Hypothalamus (tissue), 51 donors: ENCODE measurements at regions not wholly inside any gene's neighbourhood (a gene's known extent, or its start where the extent isn't known, plus 50 kb on each side); places are given as distances from the start of the nearest gene placed in this dataset.
A peak's percentile ranks its signal among the peaks of the same experiment; 100 is the strongest.

ENCODE experiments used
- DNase-seq, 51 donors: peaks; one replicate each; lab custom pipeline; 2025; lab: John Stamatoyannopoulos, UW

- DNase-seq = no peak
Measured at GRCh38 chr16:61596655-61597054, 439.6 kb downstream of the CDH8 start.

- DNase-seq = no peak
Measured at GRCh38 chr16:61595605-61596004, 440.6 kb downstream of the CDH8 start.

GRCh38 chr16:61590577-61590976, 445.7 kb downstream of the CDH8 start:
- DNase-seq = no peak

DNA sequence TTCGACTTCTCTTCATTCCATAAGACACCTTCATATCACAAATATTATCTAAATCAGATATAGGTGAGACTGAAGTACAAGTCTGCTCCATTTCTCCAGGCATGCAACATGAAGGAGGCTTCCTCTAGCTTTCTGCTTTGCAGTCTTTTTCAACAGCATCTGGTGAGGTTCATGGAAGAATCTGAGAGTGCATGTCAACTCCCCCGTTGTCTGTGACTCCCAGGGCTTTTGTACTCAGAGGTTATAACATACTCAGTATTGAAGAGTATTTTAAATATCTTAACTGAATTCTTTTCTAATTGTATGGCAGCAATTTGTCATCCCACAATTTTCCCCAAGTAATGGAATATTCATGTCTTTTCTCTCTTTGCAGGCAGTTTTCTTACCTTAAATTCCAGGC, 448.7 kb downstream of the CDH8 start:
- no peak for DNase-seq

DNA sequence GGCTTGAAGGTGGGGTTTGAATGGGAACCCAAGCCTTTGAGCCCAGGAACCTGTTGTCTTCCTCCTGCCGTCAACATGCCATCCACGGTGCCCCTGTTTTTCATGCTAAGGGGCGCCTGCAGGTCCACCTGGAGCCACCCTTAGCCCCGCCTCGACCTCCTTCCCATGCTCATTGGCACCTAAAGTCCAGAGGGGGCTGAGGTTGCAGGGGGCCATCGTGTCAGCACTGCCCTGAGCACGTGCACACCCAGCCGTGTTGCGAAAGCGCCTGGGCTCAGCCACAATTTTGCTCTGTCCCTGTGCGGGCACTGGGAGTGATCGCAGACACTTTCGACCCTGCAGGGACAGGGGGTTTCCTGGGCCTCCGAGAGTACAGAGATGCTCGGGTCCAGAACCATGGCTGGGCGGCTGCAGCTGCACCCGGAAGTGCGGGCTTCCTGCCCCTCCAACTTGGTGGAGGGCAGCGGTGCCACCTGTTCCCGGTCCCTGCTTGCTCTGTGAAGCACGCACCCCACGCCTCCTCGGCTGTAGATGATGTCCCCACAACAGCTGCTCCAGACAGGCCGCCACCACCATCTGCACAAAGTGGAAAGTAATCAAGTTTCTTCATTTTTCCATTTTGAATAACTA, 454.7 kb downstream of the CDH8 start:
- no peak for DNase-seq

DNA sequence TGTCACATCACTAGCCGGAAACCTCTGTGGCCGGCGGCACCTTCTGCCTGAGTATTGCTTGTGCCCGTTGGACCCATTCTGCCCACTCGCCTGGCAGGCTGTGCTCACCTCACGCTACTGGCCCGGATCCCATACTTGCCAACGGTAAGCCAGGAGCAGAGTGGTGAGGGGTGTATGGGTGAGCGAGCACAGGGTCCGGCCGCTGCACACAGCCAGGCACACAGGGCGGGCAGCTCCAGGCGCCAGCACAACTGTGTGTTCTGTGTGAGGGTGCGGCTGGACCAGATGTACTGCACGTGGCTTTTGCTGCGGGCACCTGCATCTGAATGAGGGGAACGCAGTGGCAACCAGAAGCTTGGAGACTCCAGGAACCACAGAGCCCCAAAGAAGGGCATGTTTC, 455.7 kb downstream of the CDH8 start:
- DNase-seq = no peak

- DNase-seq = peak in 4 of 51 donors; percentile 3 to 17 (median 4)
Measured at GRCh38 chr16:61579195-61579594, 457.0 kb downstream of the CDH8 start.

DNA sequence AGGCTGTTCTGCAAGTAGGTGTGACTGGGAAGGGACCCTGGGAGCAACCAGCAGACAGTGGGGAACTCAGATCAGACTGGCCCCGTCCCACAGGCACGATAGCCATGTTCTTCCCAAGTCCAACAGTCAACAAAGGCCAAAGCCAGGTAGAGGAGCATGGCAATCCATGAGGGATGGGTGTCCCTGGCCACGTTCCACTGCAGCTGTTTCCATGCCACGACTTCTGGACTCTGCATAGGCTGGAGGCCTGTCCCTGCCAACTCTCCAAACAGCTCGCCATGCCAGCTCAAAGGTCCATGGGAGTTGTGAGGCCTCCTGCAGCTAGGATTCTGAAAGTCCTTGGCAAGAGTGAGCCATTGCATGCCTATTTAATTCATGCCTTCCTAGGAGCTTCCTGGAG, 459.8 kb downstream of the CDH8 start:
- no peak for DNase-seq

DNA sequence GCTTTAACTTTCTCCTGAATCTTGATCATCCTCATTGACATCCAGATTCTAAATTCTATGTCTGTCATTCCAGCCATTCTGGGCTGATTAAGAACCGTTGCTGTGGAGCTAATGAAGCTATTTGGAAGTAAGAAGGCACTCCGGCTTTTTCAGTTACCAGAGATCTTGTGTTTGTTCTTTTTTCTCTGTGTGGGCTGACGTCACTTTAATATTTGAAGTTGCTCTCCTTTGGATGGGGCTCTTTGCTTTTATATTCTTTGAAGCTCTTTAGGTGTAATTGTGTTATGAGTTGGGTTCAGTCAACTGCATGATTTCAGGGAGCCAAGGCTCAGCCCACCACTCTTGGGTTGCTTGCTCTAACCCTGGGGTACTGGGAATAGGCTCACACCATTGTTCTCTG, 460.6 kb downstream of the CDH8 start:
- DNase-seq = no peak

- no peak for DNase-seq
Measured at GRCh38 chr16:61569028-61569427, 467.2 kb downstream of the CDH8 start.

GRCh38 chr16:61564716-61565115, 471.5 kb downstream of the CDH8 start:
- no peak for DNase-seq

DNA sequence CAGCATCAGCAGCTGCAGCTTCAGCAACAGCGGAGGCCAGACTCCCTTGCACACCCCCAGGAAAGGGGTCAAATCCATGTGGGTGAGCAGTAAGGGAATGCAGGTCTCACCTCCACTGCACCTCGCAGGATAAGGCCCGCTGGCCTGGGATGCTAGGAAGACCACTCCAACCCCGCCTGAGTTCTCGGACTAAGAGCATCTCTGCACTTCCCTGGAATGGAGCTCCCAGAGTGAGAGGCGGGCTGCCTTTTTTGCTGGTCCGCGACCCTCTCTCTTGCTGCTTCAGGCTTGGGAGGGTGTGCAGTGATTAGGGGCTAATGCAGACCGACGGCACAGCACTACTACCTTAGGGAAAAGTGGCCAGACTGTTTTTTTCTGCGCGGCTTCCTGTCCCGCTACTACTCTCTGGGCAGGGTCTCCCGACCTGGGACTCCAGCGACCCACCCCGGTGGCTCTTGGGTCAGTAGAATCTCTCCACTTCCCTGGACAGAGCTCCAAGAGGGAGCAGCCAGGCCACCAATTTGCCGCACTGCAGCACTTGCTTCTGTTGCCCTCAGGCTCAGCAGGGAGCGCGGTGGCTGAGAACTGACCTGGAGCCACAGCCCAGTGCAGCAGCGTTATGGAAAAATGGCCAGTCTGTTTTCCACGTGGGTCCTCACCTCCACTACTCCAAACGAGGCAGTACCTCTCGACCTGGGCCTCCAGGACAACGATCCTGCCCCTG, 480.4 kb downstream of the CDH8 start:
- DNase-seq = no peak

DNA sequence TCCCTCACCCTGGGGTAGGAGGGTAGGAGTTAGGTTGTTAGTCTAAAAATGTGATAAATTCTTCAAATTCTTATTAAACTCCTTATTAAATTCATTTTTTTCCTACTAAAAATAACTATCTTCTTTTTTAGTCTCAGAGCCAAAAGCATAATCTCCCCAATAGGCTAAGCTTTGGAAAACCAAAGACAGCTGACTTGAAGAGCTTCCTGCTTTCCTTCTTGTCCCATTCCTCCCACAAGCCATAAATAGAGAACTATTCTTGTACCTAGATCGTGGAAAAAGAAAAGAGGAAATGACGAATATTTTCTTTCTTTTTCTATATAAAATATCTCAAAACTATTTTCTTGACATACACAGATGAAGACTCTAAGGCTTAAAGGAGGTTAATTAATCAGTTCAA, 486.9 kb downstream of the CDH8 start:
- DNase-seq = no peak

DNA sequence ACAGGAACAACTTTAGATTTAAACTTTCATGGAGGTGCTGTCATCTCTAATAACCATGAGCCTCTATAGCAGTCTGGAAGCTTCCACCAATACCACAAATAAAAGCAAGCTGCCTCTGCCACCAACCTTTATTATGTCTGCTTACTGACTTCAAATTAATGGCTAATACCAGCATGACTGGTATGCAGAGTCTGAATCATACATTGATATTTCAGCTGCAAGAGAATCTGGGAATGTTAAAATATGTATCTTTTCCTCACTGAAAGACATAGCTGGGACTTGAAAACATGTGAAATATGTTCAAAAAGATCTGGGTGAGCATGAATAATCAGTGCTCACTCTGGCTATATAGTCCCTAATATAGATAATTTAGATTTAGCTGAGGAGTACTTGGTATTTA, 488.6 kb downstream of the CDH8 start:
- DNase-seq = no peak

DNA sequence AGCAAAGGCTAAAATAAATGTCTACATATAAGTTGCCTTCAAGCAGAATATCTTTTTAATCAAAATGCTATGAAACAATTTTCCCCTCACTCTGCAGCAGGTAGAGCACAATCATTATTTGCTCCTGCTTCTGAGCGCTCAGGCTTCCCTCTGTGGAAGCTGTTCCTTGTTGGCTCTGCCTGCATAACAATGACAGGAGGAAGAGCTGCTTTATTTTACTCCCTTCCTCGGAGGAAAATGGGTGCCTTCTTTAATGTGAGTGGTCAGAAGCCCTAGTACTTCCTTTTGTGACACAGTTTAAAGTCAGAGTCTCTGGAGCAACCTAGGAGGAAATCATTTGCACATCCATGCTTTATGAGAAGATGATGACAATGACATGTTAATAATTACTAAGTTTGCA, 492.1 kb downstream of the CDH8 start:
- no peak for DNase-seq

GRCh38 chr16:61540216-61540615, 496.0 kb downstream of the CDH8 start:
- no peak for DNase-seq

DNA sequence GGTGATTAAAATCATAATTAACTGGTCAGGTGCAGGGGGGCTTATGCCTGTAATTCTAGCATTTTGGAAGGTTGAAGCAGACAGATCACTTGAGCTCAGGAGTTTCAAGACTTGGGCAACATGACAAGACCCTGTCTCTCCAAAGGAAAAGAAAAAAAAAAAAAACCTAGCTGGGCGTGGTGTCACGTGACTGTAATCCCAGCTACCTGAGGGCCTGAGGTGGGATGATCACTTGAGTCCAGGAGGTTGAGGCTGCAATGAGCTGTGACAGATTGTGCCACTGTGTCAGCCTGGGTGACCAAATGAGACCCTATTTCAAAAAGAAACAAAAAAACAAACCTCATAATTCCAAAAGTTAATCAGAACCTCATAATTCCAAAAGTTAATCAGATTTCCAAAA, 505.5 kb downstream of the CDH8 start:
- DNase-seq = no peak

DNA sequence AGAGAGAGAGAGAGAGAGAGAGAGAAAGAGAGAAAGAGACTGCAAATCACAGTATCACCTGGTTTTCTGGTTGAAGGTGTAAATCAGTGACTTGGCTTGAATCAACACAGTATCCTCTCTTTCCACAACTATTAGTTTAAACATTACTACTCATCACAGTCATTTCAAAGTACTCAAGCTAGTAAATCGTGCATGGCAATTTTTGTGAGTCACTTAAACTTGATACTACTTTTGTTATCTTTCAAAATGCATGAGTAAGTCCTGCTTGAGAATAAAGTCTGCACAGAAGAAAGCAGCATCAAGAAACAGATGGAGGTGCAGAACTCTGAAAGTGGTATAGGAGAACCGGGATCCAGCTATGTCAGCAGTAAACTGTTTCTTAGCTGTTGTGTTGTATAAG, 535.4 kb downstream of the CDH8 start:
- DNase-seq = no peak

DNA sequence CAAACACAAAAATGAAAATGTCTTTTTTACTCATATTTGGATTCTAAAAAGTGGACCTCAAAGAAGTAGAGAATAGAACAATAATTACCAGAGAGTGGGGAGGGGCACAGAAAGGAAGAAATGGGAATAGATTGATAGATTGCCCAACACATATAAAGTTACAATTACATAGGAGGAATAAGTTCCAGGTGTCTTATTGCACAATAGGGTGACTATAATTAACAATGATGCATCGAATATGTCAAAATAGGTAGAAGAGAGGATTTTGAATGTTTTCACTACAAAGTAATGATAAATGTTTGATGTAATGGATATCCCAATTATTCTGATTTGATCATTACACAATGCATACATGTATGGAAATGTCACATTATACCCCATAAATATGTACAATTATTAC, 556.0 kb downstream of the CDH8 start:
- no peak for DNase-seq

DNA sequence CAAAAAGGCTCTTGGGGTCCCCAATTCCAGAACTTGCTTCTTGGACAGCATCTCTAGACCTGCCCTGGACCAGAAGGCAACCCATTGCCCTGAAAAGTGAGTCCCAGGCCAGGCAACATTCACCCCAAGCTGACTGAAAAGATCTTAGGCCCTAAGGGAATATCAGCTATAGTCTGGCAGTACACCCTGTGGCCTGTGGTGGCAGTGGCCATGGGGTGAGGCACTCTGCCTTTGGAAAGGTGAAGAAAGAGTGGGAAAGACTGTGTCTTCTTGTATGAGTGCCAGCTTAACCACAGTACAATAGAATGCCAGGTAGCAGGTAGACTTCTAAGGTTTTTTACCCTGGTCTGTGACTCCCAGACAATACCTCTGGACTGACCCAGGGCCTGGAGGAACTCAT, 564.5 kb downstream of the CDH8 start:
- DNase-seq = no peak

- DNase-seq = no peak
Measured at GRCh38 chr16:61471023-61471422, 565.2 kb downstream of the CDH8 start.

GRCh38 chr16:61465285-61465684, 571.0 kb downstream of the CDH8 start:
- no peak for DNase-seq

GRCh38 chr16:61460020-61460419, 576.2 kb downstream of the CDH8 start:
- no peak for DNase-seq
